ENCODE measurements at regions not wholly inside any gene's neighbourhood (a gene's known extent, or its start where the extent isn't known, plus 50 kb on each side); places are given as distances from the start of the nearest gene placed in this dataset.

GRCh38 chr13:68028701-68029100 lies 798.6 kb upstream of the PCDH9 start:
- H3K4me2 ChIP-seq (ENCODE audit: control insufficient read depth, extremely low read depth, insufficient read depth, low read depth, low read length), result no peak overlapping the region
- no peak overlapping the region for H3K4me3 ChIP-seq (ENCODE audit: control insufficient read depth in 2 of 3, extremely low read depth in 1 of 3, insufficient read depth in 2 of 3, low read depth in 1 of 3, low read length in 3 of 3)
- no peaks in the 10 kb centered on the region for H3K4me1 ChIP-seq (ENCODE audit: control insufficient read depth, extremely low read depth, insufficient read depth, low read length)
- no peaks in the 10 kb centered on the region for H3K9me3 ChIP-seq (ENCODE audit: control insufficient read depth, low read depth, low read length)
- no peaks in the 10 kb centered on the region for H3K79me2 ChIP-seq (ENCODE audit: control insufficient read depth, insufficient read depth, low read length)
- no peak overlapping the region for H2AFZ ChIP-seq (ENCODE audit: control insufficient read depth, low read length)
- TF ChIP-seq EZH2 (IDR thresholded peaks at IDR 0.05; ENCODE audit: low read length), result no peak
- DNase-seq (ENCODE audit: low read depth, low spot score), result no peak
- dilution Hi-C loops (cut with MboI; ENCODE audit: extremely low pct_ligation_motif_present, low sequenced_read_pairs), result no loop called here
- no peak overlapping the region for H3K27ac ChIP-seq (ENCODE audit: control insufficient read depth, insufficient read depth, low read length)
- no peaks in the 10 kb centered on the region for H3K27me3 ChIP-seq (ENCODE audit: control insufficient read depth, extremely low read depth, insufficient read depth, low read length)
- H3K9me1 ChIP-seq (ENCODE audit: control insufficient read depth, extremely low read depth, insufficient read depth, low read length), result no peaks in the 10 kb centered on the region
- no peak overlapping the region for H3K9ac ChIP-seq (ENCODE audit: control insufficient read depth, extremely low read depth, insufficient read depth, low read length)
- no peaks in the 10 kb centered on the region for H3K36me3 ChIP-seq (ENCODE audit: control insufficient read depth in 2 of 2, extremely low read depth in 1 of 2, insufficient read depth in 2 of 2, low read length in 2 of 2)
- FAIRE-seq, result no peak
- H4K20me1 ChIP-seq (ENCODE audit: control insufficient read depth, extremely low read depth, insufficient read depth, low read length), result no peaks in the 10 kb centered on the region

- no peaks in the 10 kb centered on the region for H3K4me1 ChIP-seq (ENCODE audit: control insufficient read depth, extremely low read depth, insufficient read depth, low read length)
- TF ChIP-seq EZH2 (IDR thresholded peaks at IDR 0.05; ENCODE audit: low read length) (no peak), CTCF (optimal IDR thresholded peaks at IDR 0.05 in 1 of 3, IDR thresholded peaks at IDR 0.05 in 1 of 3, conservative IDR thresholded peaks at IDR 0.05 in 1 of 3; ENCODE audit: extremely low read depth in 1 of 3, insufficient read depth in 2 of 3, low read length in 3 of 3) (no peak)
- H3K4me2 ChIP-seq (ENCODE audit: control insufficient read depth, extremely low read depth, insufficient read depth, low read depth, low read length), result no peak overlapping the region
- no peak overlapping the region for H3K9ac ChIP-seq (ENCODE audit: control insufficient read depth, extremely low read depth, insufficient read depth, low read length)
- H3K9me3 ChIP-seq (ENCODE audit: control insufficient read depth, low read depth, low read length), result no peaks in the 10 kb centered on the region
- H4K20me1 ChIP-seq (ENCODE audit: control insufficient read depth, extremely low read depth, insufficient read depth, low read length), result no peaks in the 10 kb centered on the region
- DNase-seq (ENCODE audit: low read depth, low spot score), result no peak
- dilution Hi-C loops (cut with MboI; ENCODE audit: extremely low pct_ligation_motif_present, low sequenced_read_pairs), result no loop called here
- H3K27ac ChIP-seq (ENCODE audit: control insufficient read depth, insufficient read depth, low read length), result no peak overlapping the region
- H2AFZ ChIP-seq (ENCODE audit: control insufficient read depth, low read length), result no peak overlapping the region
- H3K27me3 ChIP-seq (ENCODE audit: control insufficient read depth, extremely low read depth, insufficient read depth, low read length), result no peaks in the 10 kb centered on the region
- H3K36me3 ChIP-seq (ENCODE audit: control insufficient read depth in 2 of 2, extremely low read depth in 1 of 2, insufficient read depth in 2 of 2, low read length in 2 of 2), result no peaks in the 10 kb centered on the region
- no peaks in the 10 kb centered on the region for H3K9me1 ChIP-seq (ENCODE audit: control insufficient read depth, extremely low read depth, insufficient read depth, low read length)
- no peak overlapping the region for H3K4me3 ChIP-seq (ENCODE audit: control insufficient read depth in 2 of 3, extremely low read depth in 1 of 3, insufficient read depth in 2 of 3, low read depth in 1 of 3, low read length in 3 of 3)
- H3K79me2 ChIP-seq (ENCODE audit: control insufficient read depth, insufficient read depth, low read length), result no peaks in the 10 kb centered on the region
- no peak for FAIRE-seq
These were observed 797.2 kb upstream of the PCDH9 start for GRCh38 chr13:68027306-68027705.

GRCh38 chr13:68026077-68026476 lies 795.9 kb upstream of the PCDH9 start:
- no peaks in the 10 kb centered on the region for H3K9me3 ChIP-seq (ENCODE audit: control insufficient read depth, low read depth, low read length)
- TF ChIP-seq CTCF (optimal IDR thresholded peaks at IDR 0.05 in 1 of 3, IDR thresholded peaks at IDR 0.05 in 1 of 3, conservative IDR thresholded peaks at IDR 0.05 in 1 of 3; ENCODE audit: extremely low read depth in 1 of 3, insufficient read depth in 2 of 3, low read length in 3 of 3), result no peak
- DNase-seq (ENCODE audit: low read depth, low spot score) (no peak), FAIRE-seq (no peak)
- no peak overlapping the region for H3K4me3 ChIP-seq (ENCODE audit: control insufficient read depth in 2 of 3, extremely low read depth in 1 of 3, insufficient read depth in 2 of 3, low read depth in 1 of 3, low read length in 3 of 3)
- H3K36me3 ChIP-seq (ENCODE audit: control insufficient read depth in 2 of 2, extremely low read depth in 1 of 2, insufficient read depth in 2 of 2, low read length in 2 of 2), result no peaks in the 10 kb centered on the region
- H3K9ac ChIP-seq (ENCODE audit: control insufficient read depth, extremely low read depth, insufficient read depth, low read length), result no peak overlapping the region
- H3K27me3 ChIP-seq (ENCODE audit: control insufficient read depth, extremely low read depth, insufficient read depth, low read length), result no peaks in the 10 kb centered on the region
- no peak overlapping the region for H2AFZ ChIP-seq (ENCODE audit: control insufficient read depth, low read length)
- H3K4me1 ChIP-seq (ENCODE audit: control insufficient read depth, extremely low read depth, insufficient read depth, low read length), result no peaks in the 10 kb centered on the region
- H3K27ac ChIP-seq (ENCODE audit: control insufficient read depth, insufficient read depth, low read length), result no peak overlapping the region
- dilution Hi-C loops (cut with MboI; ENCODE audit: extremely low pct_ligation_motif_present, low sequenced_read_pairs), result no loop called here
- H4K20me1 ChIP-seq (ENCODE audit: control insufficient read depth, extremely low read depth, insufficient read depth, low read length), result no peaks in the 10 kb centered on the region
- H3K9me1 ChIP-seq (ENCODE audit: control insufficient read depth, extremely low read depth, insufficient read depth, low read length), result no peaks in the 10 kb centered on the region
- no peaks in the 10 kb centered on the region for H3K79me2 ChIP-seq (ENCODE audit: control insufficient read depth, insufficient read depth, low read length)
- no peak overlapping the region for H3K4me2 ChIP-seq (ENCODE audit: control insufficient read depth, extremely low read depth, insufficient read depth, low read depth, low read length)

Data from keratinocyte (primary cell).